Ovary (tissue), 7 donors: ENCODE measurements at regions not wholly inside any gene's neighbourhood (a gene's known extent, or its start where the extent isn't known, plus 50 kb on each side); places are given as distances from the start of the nearest gene placed in this dataset.
"Not testable (repeated sequence)": the region's sequence is repeated elsewhere in the genome, so short reads cannot be mapped to it uniquely, and the experiment has no call there.

Source experiments
- DNase-seq, 5 donors: peaks; one replicate each; pipeline ENCODE4 v3.0.0-alpha.2; 2019 to 2020
- H3K27ac ChIP-seq, 2 donors: fragments of 200-600 bp; one replicate each; pipeline versions ENCODE4 v1.5.1 to v1.8.0; 2019 to 2022
- H3K27me3 ChIP-seq: fragments of 200-600 bp; one replicate; pipeline ENCODE4 v1.8.0; 2022
- H3K36me3 ChIP-seq: fragments of 200-600 bp; sonication (generic); one replicate; pipeline ENCODE4 v1.5.1; 2019
- H3K4me1 ChIP-seq: one replicate; pipeline ENCODE4 v1.8.1; 2013; ENCODE audit warnings: mild to moderate bottlenecking, moderate library complexity; ENCODE audit not compliant: insufficient read depth
- H3K4me3 ChIP-seq: fragments of 200-600 bp; sonication (generic); one replicate; pipeline ENCODE4 v1.5.1; 2017
- H3K9me3 ChIP-seq, 2 donors: fragments of 200-600 bp in 1 of 2; sonication (generic) in 1 of 2; one replicate each; pipeline versions ENCODE4 v1.5.1 to v1.8.1; 2013 to 2019; ENCODE audit warnings: mild to moderate bottlenecking in 1 of 2, moderate library complexity in 1 of 2
- EP300 ChIP-seq: sonication (generic); formaldehyde crosslinking; IDR thresholded peaks from one replicate; pipeline ENCODE4 v1.6.1; 2017; ENCODE audit warnings: antibody characterized with exemption
- POLR2A ChIP-seq: fragments of 450-650 bp; IDR thresholded peaks from one replicate; pipeline ENCODE4 v1.6.1; 2017; ENCODE audit warnings: antibody characterized with exemption, mild to moderate bottlenecking, moderate library complexity
- WGBS, 3 donors: extraction: QIAGEN DNeasy Blood & Tissue Kit in 1 of 3; methylation state at CpG; one replicate each; pipeline versions ENCODE4 v1.1.5 to v1.1.7; 2013 to 2017; 5-methylcytosine and 5-hydroxymethylcytosine counted together
- intact Hi-C, 4 donors: fragments of 100-400 bp; cut with DNase I; formaldehyde crosslinking; loops; one replicate each; pipeline versions ENCODE4 v1.11.0 to v1.15.1; 2022 to 2023
- TF ChIP-seq, protein P1 (sequence below), 3 donors: fragments of 450-650 bp in 2 of 3; fragments of 200-600 bp in 1 of 3; IDR thresholded peaks; one replicate each; pipeline versions ENCODE4 v1.5.1 to v1.8.0; 2016 to 2022; ENCODE audit warnings: antibody characterized with exemption in 3 of 3, mild to moderate bottlenecking in 1 of 3
- donor health status: DM: no; HTN: no; CAD: no; lungs with moderate emphysema.
- donor health status: DM: no; HTN: no; CAD: no.
- donor health status: Bipolar disorder and iron deficiency.
- donor health status: DM: no; HTN: no; CAD: no.
- donor health status: DM: yes; HTN: yes; CAD: no.

DNA sequence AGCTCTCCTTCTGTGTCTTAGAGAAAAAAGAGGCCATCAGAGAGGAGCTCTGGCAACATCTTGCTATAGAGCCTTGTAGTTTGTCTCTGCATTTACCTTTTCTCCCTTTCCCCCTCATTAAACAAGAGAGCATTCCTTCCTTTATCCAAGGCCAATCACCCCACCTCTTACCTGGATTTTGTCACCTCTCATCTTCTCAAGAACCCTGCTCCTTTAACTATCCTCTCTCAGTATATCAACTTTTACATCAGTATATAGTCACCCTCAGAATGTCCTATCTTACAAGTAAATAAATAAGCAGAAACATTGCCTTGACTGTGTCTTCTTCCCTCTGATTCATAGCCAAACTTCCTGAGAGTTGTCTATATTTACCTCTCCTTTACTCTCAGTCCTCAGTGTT lies 105.0 kb upstream of the SLC38A2 start:
- H3K9me3 ChIP-seq = no peaks in the 10 kb centered on the region
- no peaks in the 10 kb centered on the region for H3K36me3 ChIP-seq
- H3K27ac ChIP-seq = no peak overlapping the region
- H3K4me1 ChIP-seq = peaks cover 4% of the 10 kb centered on the region
- no peak overlapping the region for H3K4me3 ChIP-seq
- intact Hi-C loops = no loop called here
- no peak for TF ChIP-seq POLR2A
- no peak for TF ChIP-seq EP300
- TF ChIP-seq, protein P1, sequence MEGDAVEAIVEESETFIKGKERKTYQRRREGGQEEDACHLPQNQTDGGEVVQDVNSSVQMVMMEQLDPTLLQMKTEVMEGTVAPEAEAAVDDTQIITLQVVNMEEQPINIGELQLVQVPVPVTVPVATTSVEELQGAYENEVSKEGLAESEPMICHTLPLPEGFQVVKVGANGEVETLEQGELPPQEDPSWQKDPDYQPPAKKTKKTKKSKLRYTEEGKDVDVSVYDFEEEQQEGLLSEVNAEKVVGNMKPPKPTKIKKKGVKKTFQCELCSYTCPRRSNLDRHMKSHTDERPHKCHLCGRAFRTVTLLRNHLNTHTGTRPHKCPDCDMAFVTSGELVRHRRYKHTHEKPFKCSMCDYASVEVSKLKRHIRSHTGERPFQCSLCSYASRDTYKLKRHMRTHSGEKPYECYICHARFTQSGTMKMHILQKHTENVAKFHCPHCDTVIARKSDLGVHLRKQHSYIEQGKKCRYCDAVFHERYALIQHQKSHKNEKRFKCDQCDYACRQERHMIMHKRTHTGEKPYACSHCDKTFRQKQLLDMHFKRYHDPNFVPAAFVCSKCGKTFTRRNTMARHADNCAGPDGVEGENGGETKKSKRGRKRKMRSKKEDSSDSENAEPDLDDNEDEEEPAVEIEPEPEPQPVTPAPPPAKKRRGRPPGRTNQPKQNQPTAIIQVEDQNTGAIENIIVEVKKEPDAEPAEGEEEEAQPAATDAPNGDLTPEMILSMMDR (IDR thresholded peaks at IDR 0.05) = no peak
- no peak for DNase-seq
- H3K27me3 ChIP-seq = no peaks in the 10 kb centered on the region

DNA sequence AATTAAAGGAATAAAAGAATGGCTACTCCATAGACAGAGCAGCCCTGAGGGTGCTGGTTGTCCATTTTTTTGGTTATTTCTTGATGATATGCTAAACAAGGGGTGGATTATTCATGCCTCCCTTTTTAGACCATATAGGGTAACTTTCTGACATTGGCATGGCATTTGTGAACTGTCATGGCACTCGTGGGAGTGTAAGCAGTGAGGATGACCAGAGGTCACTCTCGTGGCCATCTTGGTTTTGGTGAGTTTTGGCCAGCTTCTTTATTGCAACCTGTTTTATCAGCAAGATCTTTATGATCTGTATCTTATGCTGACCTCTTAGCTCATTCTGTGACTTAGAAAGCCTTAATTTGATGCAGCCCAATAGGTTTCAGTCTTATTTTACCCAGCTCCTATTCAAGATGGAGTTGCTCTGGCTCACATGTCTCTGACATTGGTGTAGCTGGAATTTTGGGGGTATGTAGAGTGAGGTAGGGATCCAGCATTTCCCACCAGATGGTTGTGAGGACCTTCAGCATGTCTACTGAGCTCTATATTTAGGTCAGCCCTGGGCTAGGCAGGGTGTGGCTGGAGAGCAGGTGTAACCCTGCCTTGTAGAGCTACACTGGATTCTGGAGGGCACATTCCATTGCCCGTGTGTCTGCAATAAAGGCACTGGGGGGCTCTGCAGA lies 103.5 kb upstream of the SLC38A2 start:
- intact Hi-C loops = no loop called here
- Histone ChIP-seq H3K27me3 (no peaks in the 10 kb centered on the region), H3K9me3 (no peaks in the 10 kb centered on the region), H3K4me1 (peaks cover 4% of the 10 kb centered on the region), H3K4me3 (no peak overlapping the region), H3K27ac (no peak overlapping the region), H3K36me3 (no peaks in the 10 kb centered on the region)
- WGBS, 3 donors = 88 to 92% (median 88%) methylated on average over 3 of the region's 3 CpGs
- TF ChIP-seq POLR2A (no peak), EP300 (no peak)
- TF ChIP-seq, protein P1 (IDR thresholded peaks at IDR 0.05) = no peak
- DNase-seq = no peak

DNA sequence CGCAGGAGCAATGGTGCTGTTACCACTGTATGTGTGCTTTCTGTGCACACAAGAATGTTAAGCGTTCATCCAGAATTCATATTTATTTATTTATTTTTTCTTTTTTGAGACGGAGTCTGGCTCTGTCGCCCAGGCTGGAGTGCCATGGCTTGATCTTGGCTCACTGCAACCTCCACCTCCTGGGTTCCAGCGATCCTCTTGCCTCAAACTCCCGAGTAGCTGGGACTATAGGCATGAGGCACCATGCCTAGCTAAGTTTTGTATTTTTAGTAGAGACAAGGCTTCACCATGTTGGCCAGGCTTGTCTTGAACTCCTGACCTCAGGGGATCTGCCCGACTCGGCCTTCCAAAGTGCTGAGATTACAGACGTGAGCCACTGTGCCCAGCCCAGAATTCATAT lies 101.8 kb upstream of the SLC38A2 start:
- H3K4me3 ChIP-seq, H3K9me3 ChIP-seq, DNase-seq, H3K27me3 ChIP-seq, H3K4me1 ChIP-seq, H3K36me3 ChIP-seq, intact Hi-C loops: not testable (repeated sequence)
- WGBS, 3 donors = 80 to 83% (median 82%) methylated on average over 9 of the region's 9 CpGs
- peak overlapping the region in 1 of 2 donors; percentile 84 for H3K27ac ChIP-seq

DNA sequence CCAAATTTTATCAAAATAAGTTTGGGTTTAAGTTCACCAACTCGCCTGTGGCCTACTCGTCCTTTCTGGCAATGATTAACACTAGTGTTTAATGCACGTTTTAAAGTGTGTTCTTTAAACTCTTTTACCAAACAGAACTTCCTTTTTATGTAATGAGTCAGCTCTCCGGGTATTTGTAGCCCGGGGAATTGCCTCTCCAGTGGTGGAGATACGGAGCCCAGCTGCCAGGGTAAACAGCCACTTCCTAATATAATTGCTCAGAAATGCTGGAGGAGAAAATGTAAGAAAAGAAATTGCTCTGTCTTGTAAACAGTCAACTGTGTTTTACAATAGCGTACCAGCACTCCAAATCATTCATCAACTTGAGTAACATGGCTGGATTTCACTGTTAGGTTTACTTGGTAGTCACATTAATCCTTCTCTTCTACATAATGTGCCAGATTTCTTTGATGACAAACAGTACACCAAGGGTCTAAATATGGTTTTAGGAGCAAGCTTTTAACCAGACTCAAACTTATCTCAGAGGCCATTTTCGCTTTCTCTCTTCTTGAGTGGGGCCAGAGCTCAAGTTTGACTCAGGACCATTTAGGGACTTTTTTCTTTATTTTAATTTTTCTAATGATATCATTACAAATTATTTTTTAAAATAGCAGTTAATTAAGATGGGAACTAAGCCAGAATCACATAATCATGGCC lies 101.2 kb upstream of the SLC38A2 start:
- no peaks in the 10 kb centered on the region for H3K36me3 ChIP-seq
- peak; percentile 45 to 68 (median 56) for DNase-seq
- no peak overlapping the region for H3K4me3 ChIP-seq
- H3K27ac ChIP-seq = peak overlapping the region in 1 of 2 donors; percentile 84
- H3K27me3 ChIP-seq = no peaks in the 10 kb centered on the region
- TF ChIP-seq POLR2A (no peak), EP300 (no peak)
- TF ChIP-seq, protein P1 (IDR thresholded peaks at IDR 0.05) = no peak
- H3K9me3 ChIP-seq = no peaks in the 10 kb centered on the region
- intact Hi-C loops = no loop called here
- WGBS, 3 donors = 7 to 9% (median 9%) methylated on average over 8 of the region's 8 CpGs
- H3K4me1 ChIP-seq = peaks cover 6% of the 10 kb centered on the region
